ENCODE measurements at regions not wholly inside any gene's neighbourhood (a gene's known extent, or its start where the extent isn't known, plus 50 kb on each side); places are given as distances from the start of the nearest gene placed in this dataset.

DNA sequence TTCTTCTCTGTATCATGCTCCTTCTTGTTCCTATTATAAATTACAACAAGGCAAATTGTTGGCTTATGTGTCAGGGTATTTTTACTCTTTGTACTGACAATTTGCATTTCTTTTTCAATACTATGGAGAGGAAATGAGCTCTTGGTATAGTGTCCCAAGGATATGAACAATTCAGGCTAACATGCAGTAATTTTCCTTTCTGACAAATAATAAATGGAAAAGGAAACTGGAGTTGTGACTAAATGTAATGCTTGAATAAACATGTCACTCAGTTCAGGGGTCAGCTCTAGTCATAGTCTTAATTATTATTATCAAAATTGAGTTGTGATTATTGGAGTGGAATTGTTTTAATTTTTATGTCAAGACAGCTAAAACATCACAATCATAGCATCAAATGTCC, 256.0 kb upstream of the ZPLD1 start:
- TF ChIP-seq, protein P1, sequence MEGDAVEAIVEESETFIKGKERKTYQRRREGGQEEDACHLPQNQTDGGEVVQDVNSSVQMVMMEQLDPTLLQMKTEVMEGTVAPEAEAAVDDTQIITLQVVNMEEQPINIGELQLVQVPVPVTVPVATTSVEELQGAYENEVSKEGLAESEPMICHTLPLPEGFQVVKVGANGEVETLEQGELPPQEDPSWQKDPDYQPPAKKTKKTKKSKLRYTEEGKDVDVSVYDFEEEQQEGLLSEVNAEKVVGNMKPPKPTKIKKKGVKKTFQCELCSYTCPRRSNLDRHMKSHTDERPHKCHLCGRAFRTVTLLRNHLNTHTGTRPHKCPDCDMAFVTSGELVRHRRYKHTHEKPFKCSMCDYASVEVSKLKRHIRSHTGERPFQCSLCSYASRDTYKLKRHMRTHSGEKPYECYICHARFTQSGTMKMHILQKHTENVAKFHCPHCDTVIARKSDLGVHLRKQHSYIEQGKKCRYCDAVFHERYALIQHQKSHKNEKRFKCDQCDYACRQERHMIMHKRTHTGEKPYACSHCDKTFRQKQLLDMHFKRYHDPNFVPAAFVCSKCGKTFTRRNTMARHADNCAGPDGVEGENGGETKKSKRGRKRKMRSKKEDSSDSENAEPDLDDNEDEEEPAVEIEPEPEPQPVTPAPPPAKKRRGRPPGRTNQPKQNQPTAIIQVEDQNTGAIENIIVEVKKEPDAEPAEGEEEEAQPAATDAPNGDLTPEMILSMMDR (IDR thresholded peaks at IDR 0.05): no peak
- TF ChIP-seq POLR2A (IDR thresholded peaks at IDR 0.05): no peak
